ENCODE measurements at regions not wholly inside any gene's neighbourhood (a gene's known extent, or its start where the extent isn't known, plus 50 kb on each side); places are given as distances from the start of the nearest gene placed in this dataset.

- Histone ChIP-seq H3K4me1 (ENCODE audit: low read depth) (no peaks in the 10 kb centered on the region), H3K36me3 (ENCODE audit: low read depth) (no peaks in the 10 kb centered on the region), H3K9me3 (no peaks in the 10 kb centered on the region), H3K4me3 (no peak overlapping the region)
- TF ChIP-seq CTCF (IDR thresholded peaks at IDR 0.05), result no peak
- ATAC-seq, result no peak
- DNase-seq, result no peak
- intact Hi-C loops (cut with DNase I, micrococcal nuclease), result no loop called here
Observed at GRCh38 chr13:103174966-103175365, 108.7 kb upstream of the SLC10A2 start.

DNA sequence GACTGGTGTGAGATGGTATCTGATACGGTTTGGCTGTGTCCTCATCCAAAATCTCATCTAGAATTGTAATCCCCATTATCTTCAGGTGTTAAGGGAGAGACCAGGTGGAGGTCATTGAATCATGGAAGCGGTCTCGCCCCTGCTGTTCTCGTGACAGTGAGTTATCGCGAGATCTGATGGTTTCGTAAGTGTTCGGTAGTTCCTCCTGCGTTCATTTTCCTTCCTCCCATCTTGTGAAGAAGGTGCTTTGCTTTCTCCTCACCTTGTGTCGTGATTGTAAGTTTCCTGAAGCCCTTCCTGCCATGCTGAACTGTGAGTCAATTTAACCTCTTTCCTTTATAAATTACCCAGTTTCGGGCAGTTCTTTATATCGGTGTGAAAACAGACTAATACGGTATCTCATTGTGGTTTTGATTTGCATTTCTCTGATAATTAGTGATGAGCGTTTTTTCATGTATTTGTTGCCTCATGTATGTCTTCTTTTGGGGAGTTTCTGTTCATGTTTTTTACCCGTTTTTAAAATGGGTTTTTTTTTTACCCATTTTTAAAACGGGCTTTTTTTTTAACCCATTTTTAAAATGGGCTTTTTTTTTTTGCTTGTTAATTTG, 102.8 kb upstream of the SLC10A2 start:
- no peak for TF ChIP-seq CTCF (IDR thresholded peaks at IDR 0.05)
- Histone ChIP-seq H3K4me3 (no peak overlapping the region), H3K4me1 (ENCODE audit: low read depth) (no peaks in the 10 kb centered on the region), H3K36me3 (ENCODE audit: low read depth) (no peaks in the 10 kb centered on the region), H3K9me3 (no peaks in the 10 kb centered on the region)
- intact Hi-C loops (cut with DNase I, micrococcal nuclease), result no loop called here
- no peak for DNase-seq
- ATAC-seq, result no peak

- DNase-seq (no peak), ATAC-seq (no peak)
- Histone ChIP-seq H3K36me3 (ENCODE audit: low read depth) (no peaks in the 10 kb centered on the region), H3K4me3 (no peak overlapping the region), H3K9me3 (no peaks in the 10 kb centered on the region), H3K4me1 (ENCODE audit: low read depth) (no peaks in the 10 kb centered on the region)
- no peak for TF ChIP-seq CTCF (IDR thresholded peaks at IDR 0.05)
- intact Hi-C loops (cut with DNase I, micrococcal nuclease), result no loop called here
Observed at GRCh38 chr13:103164251-103164650, 98.0 kb upstream of the SLC10A2 start.

DNA sequence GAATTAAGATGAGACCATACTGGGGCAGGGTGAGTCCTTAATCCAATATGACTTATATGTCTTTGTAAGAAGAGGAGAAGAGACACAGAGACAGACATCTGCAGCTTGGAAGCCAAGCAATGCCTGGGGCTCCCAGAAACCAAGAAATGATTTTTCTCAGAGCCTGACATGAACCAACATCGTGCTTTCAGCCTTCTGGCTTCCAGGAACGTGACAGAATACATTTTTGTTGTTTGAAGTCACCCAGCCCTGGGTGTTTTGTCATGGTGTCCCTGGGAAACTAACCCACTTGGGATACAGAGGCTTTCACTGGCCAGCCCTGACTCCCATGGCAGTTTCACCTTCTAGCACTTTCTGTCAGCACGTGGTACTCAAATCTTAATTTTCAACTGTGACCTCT, 95.3 kb upstream of the SLC10A2 start:
- intact Hi-C loops (cut with DNase I, micrococcal nuclease), result no loop called here
- H3K36me3 ChIP-seq (ENCODE audit: low read depth), result no peaks in the 10 kb centered on the region
- no peaks in the 10 kb centered on the region for H3K4me1 ChIP-seq (ENCODE audit: low read depth)
- DNase-seq, result no peak
- no peak for TF ChIP-seq CTCF (IDR thresholded peaks at IDR 0.05)
- ATAC-seq, result no peak
- no peaks in the 10 kb centered on the region for H3K9me3 ChIP-seq
- H3K4me3 ChIP-seq, result no peak overlapping the region

- intact Hi-C loops (cut with DNase I, micrococcal nuclease), result no loop called here
- Histone ChIP-seq H3K9me3 (no peaks in the 10 kb centered on the region), H3K36me3 (ENCODE audit: low read depth) (no peaks in the 10 kb centered on the region), H3K4me3 (no peak overlapping the region), H3K4me1 (ENCODE audit: low read depth) (no peaks in the 10 kb centered on the region)
- TF ChIP-seq CTCF (IDR thresholded peaks at IDR 0.05), result no peak
- no peak for ATAC-seq
- no peak for DNase-seq
Observed at GRCh38 chr13:103157434-103158145, 91.4 kb upstream of the SLC10A2 start.
